ENCODE measurements at regions not wholly inside any gene's neighbourhood (a gene's known extent, or its start where the extent isn't known, plus 50 kb on each side); places are given as distances from the start of the nearest gene placed in this dataset.
"Not testable (repeated sequence)": the region's sequence is repeated elsewhere in the genome, so short reads cannot be mapped to it uniquely, and the experiment has no call there.

DNA sequence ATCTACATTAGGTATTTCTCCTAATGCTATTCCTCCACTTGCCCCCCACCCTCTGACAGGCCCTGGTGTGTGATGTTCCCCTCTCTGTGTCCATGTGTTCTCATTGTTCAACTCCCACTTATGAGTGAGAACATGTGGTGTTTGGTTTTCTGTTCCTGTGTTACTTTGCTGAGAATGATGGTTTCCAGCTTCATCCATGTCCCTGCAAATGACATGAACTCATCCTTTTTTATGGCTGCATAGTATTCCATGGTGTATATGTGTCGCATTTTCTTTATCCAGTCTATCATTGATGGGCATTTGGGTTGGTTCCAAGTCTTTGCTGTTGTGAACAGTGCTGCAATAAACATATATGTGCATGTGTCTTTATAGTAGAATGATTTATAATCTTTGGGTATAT is 50.6 kb upstream of the GRHL3 start:
- H3K79me2 ChIP-seq (ENCODE audit: control insufficient read depth, insufficient read depth, low read length); H3K9me1 ChIP-seq (ENCODE audit: control insufficient read depth, extremely low read depth, insufficient read depth, low read length); H3K9me3 ChIP-seq (ENCODE audit: control insufficient read depth, low read depth, low read length); dilution Hi-C loops (cut with MboI; ENCODE audit: extremely low pct_ligation_motif_present, low sequenced_read_pairs); FAIRE-seq; H3K9ac ChIP-seq (ENCODE audit: control insufficient read depth, extremely low read depth, insufficient read depth, low read length); H3K4me2 ChIP-seq (ENCODE audit: control insufficient read depth, extremely low read depth, insufficient read depth, low read depth, low read length); H3K27me3 ChIP-seq (ENCODE audit: control insufficient read depth, extremely low read depth, insufficient read depth, low read length); H3K27ac ChIP-seq (ENCODE audit: control insufficient read depth, insufficient read depth, low read length); H3K36me3 ChIP-seq (ENCODE audit: control insufficient read depth in 2 of 2, extremely low read depth in 1 of 2, insufficient read depth in 2 of 2, low read length in 2 of 2); H2AFZ ChIP-seq (ENCODE audit: control insufficient read depth, low read length); DNase-seq (ENCODE audit: low read depth, low spot score); H3K4me1 ChIP-seq (ENCODE audit: control insufficient read depth, extremely low read depth, insufficient read depth, low read length); H4K20me1 ChIP-seq (ENCODE audit: control insufficient read depth, extremely low read depth, insufficient read depth, low read length); H3K4me3 ChIP-seq (ENCODE audit: control insufficient read depth in 2 of 3, extremely low read depth in 1 of 3, insufficient read depth in 2 of 3, low read depth in 1 of 3, low read length in 3 of 3): not testable (repeated sequence)

GRCh38 chr1:24266998-24267397 is 52.2 kb upstream of the GRHL3 start:
- H3K4me2 ChIP-seq (ENCODE audit: control insufficient read depth, extremely low read depth, insufficient read depth, low read depth, low read length) = no peak overlapping the region
- no peak overlapping the region for H2AFZ ChIP-seq (ENCODE audit: control insufficient read depth, low read length)
- no peaks in the 10 kb centered on the region for H3K79me2 ChIP-seq (ENCODE audit: control insufficient read depth, insufficient read depth, low read length)
- no peak overlapping the region for H3K4me3 ChIP-seq (ENCODE audit: control insufficient read depth in 2 of 3, extremely low read depth in 1 of 3, insufficient read depth in 2 of 3, low read depth in 1 of 3, low read length in 3 of 3)
- H3K36me3 ChIP-seq (ENCODE audit: control insufficient read depth in 2 of 2, extremely low read depth in 1 of 2, insufficient read depth in 2 of 2, low read length in 2 of 2) = no peaks in the 10 kb centered on the region
- DNase-seq (ENCODE audit: low read depth, low spot score) = no peak
- TF ChIP-seq EZH2 (IDR thresholded peaks at IDR 0.05; ENCODE audit: low read length) = no peak
- TF ChIP-seq, protein P1, sequence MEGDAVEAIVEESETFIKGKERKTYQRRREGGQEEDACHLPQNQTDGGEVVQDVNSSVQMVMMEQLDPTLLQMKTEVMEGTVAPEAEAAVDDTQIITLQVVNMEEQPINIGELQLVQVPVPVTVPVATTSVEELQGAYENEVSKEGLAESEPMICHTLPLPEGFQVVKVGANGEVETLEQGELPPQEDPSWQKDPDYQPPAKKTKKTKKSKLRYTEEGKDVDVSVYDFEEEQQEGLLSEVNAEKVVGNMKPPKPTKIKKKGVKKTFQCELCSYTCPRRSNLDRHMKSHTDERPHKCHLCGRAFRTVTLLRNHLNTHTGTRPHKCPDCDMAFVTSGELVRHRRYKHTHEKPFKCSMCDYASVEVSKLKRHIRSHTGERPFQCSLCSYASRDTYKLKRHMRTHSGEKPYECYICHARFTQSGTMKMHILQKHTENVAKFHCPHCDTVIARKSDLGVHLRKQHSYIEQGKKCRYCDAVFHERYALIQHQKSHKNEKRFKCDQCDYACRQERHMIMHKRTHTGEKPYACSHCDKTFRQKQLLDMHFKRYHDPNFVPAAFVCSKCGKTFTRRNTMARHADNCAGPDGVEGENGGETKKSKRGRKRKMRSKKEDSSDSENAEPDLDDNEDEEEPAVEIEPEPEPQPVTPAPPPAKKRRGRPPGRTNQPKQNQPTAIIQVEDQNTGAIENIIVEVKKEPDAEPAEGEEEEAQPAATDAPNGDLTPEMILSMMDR (optimal IDR thresholded peaks at IDR 0.05 in 1 of 3, IDR thresholded peaks at IDR 0.05 in 1 of 3, conservative IDR thresholded peaks at IDR 0.05 in 1 of 3; ENCODE audit: extremely low read depth in 1 of 3, insufficient read depth in 2 of 3, low read length in 3 of 3) = no peak
- no peak overlapping the region for H3K9ac ChIP-seq (ENCODE audit: control insufficient read depth, extremely low read depth, insufficient read depth, low read length)
- dilution Hi-C loops (cut with MboI; ENCODE audit: extremely low pct_ligation_motif_present, low sequenced_read_pairs) = no loop called here
- FAIRE-seq = no peak
- H3K9me3 ChIP-seq (ENCODE audit: control insufficient read depth, low read depth, low read length) = no peaks in the 10 kb centered on the region
- no peaks in the 10 kb centered on the region for H3K9me1 ChIP-seq (ENCODE audit: control insufficient read depth, extremely low read depth, insufficient read depth, low read length)
- H3K27me3 ChIP-seq (ENCODE audit: control insufficient read depth, extremely low read depth, insufficient read depth, low read length) = no peaks in the 10 kb centered on the region
- H3K27ac ChIP-seq (ENCODE audit: control insufficient read depth, insufficient read depth, low read length) = no peak overlapping the region
- no peaks in the 10 kb centered on the region for H4K20me1 ChIP-seq (ENCODE audit: control insufficient read depth, extremely low read depth, insufficient read depth, low read length)
- no peaks in the 10 kb centered on the region for H3K4me1 ChIP-seq (ENCODE audit: control insufficient read depth, extremely low read depth, insufficient read depth, low read length)

DNA sequence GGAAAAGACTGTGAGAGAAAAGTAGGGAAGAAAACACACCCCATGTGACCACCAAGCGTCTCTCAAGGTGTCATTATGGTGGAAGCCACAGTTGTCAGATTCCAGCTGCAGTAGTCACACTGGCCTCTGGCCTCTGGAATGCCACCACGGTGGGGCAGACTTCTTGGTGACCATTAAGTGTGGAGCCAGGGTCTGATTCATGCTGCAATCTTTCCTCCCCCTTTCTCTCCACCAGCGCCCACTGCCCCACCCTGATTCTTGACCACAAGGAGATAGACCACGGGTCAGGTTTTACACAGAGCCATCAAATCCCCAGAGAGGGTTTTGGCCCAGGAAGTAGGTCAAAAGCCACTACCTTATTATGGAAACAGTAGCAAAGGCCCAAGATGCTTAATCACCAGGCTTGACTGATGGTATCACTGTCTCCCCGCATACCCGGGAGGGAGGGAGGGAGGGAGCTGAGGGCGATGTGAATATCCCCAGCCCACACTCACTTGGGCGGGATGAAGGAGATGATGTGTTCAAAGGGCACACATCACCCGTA is 52.7 kb upstream of the GRHL3 start:
- H3K9ac ChIP-seq (ENCODE audit: control insufficient read depth, extremely low read depth, insufficient read depth, low read length) = no peak overlapping the region
- no peaks in the 10 kb centered on the region for H3K79me2 ChIP-seq (ENCODE audit: control insufficient read depth, insufficient read depth, low read length)
- H3K9me3 ChIP-seq (ENCODE audit: control insufficient read depth, low read depth, low read length) = no peaks in the 10 kb centered on the region
- no peaks in the 10 kb centered on the region for H3K27me3 ChIP-seq (ENCODE audit: control insufficient read depth, extremely low read depth, insufficient read depth, low read length)
- DNase-seq (ENCODE audit: low read depth, low spot score) (no peak), FAIRE-seq (no peak)
- H3K36me3 ChIP-seq (ENCODE audit: control insufficient read depth in 2 of 2, extremely low read depth in 1 of 2, insufficient read depth in 2 of 2, low read length in 2 of 2) = no peaks in the 10 kb centered on the region
- no peaks in the 10 kb centered on the region for H4K20me1 ChIP-seq (ENCODE audit: control insufficient read depth, extremely low read depth, insufficient read depth, low read length)
- H2AFZ ChIP-seq (ENCODE audit: control insufficient read depth, low read length) = no peak overlapping the region
- no peak for TF ChIP-seq EZH2 (IDR thresholded peaks at IDR 0.05; ENCODE audit: low read length)
- TF ChIP-seq, protein P1 (optimal IDR thresholded peaks at IDR 0.05 in 1 of 3, IDR thresholded peaks at IDR 0.05 in 1 of 3, conservative IDR thresholded peaks at IDR 0.05 in 1 of 3; ENCODE audit: extremely low read depth in 1 of 3, insufficient read depth in 2 of 3, low read length in 3 of 3) = no peak
- H3K4me3 ChIP-seq (ENCODE audit: control insufficient read depth in 2 of 3, extremely low read depth in 1 of 3, insufficient read depth in 2 of 3, low read depth in 1 of 3, low read length in 3 of 3) = no peak overlapping the region
- H3K9me1 ChIP-seq (ENCODE audit: control insufficient read depth, extremely low read depth, insufficient read depth, low read length) = no peaks in the 10 kb centered on the region
- no peaks in the 10 kb centered on the region for H3K4me1 ChIP-seq (ENCODE audit: control insufficient read depth, extremely low read depth, insufficient read depth, low read length)
- dilution Hi-C loops (cut with MboI; ENCODE audit: extremely low pct_ligation_motif_present, low sequenced_read_pairs) = no loop called here
- no peak overlapping the region for H3K27ac ChIP-seq (ENCODE audit: control insufficient read depth, insufficient read depth, low read length)
- H3K4me2 ChIP-seq (ENCODE audit: control insufficient read depth, extremely low read depth, insufficient read depth, low read depth, low read length) = no peak overlapping the region
